Fibroblast of skin of right biceps (primary cell): ENCODE measurements at regions not wholly inside any gene's neighbourhood (a gene's known extent, or its start where the extent isn't known, plus 50 kb on each side); places are given as distances from the start of the nearest gene placed in this dataset.

Experiments used
- DNase-seq: peaks from one replicate; pipeline ENCODE4 v3.0.0-alpha.2; 2013

GRCh38 chr5:147170603-147171002, 64.2 kb upstream of the STK32A start:
- DNase-seq: no peak

GRCh38 chr5:147174671-147175265, 60.1 kb upstream of the STK32A start:
- DNase-seq: no peak

GRCh38 chr5:147175516-147176097, 59.2 kb upstream of the STK32A start:
- no peak for DNase-seq

- DNase-seq: peak; percentile 18
These were observed 58.4 kb upstream of the STK32A start for GRCh38 chr5:147176422-147176821.

- DNase-seq: peak; percentile 90
These were observed 57.5 kb upstream of the STK32A start for GRCh38 chr5:147177125-147177840.

- no peak for DNase-seq
These were observed 55.2 kb upstream of the STK32A start for GRCh38 chr5:147179562-147180147.

GRCh38 chr5:147180751-147181150, 54.1 kb upstream of the STK32A start:
- no peak for DNase-seq
